GM18508 (cell line): ENCODE measurements at regions not wholly inside any gene's neighbourhood (a gene's known extent, or its start where the extent isn't known, plus 50 kb on each side); places are given as distances from the start of the nearest gene placed in this dataset.
"Not testable (repeated sequence)": the region's sequence is repeated elsewhere in the genome, so short reads cannot be mapped to it uniquely, and the experiment has no call there.

Experiments used
- ATAC-seq: cut with Tn5 transposase; IDR thresholded peaks from one replicate; pipeline ENCODE4 v1.9.1; 2021; ENCODE audit warnings: moderate number of reproducible peaks; ENCODE audit not compliant: insufficient read depth, unreplicated experiment

DNA sequence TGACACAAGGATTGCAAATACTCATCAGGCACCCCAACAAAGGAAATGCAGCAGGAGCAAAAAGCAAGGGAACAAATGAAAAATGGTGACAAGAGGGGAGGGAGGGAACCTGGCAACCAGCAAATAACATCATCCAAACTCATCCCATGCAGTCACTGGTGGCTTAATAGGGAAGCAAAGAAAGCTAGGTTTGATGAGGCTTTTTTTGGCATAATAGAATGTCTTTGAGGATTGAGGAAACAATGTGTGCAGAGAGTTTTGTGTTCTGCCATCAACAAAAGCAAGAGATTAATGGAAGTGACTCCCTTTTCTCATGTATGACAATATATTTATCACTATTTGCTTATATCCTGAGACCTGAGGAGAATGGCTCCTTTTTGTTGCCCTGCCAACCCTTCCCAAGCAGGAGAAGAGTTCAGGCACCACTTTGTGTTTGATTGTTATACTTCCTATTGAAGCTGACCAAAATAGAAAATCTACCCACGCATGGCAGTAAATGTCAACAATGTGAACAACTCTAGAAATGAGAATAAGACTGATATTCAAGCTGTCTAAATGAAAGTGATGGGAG, 375.7 kb downstream of the CAAP1 start:
- ATAC-seq = no peak

- no peak for ATAC-seq
These were observed 378.9 kb downstream of the CAAP1 start for GRCh38 chr9:26513730-26514129.

DNA sequence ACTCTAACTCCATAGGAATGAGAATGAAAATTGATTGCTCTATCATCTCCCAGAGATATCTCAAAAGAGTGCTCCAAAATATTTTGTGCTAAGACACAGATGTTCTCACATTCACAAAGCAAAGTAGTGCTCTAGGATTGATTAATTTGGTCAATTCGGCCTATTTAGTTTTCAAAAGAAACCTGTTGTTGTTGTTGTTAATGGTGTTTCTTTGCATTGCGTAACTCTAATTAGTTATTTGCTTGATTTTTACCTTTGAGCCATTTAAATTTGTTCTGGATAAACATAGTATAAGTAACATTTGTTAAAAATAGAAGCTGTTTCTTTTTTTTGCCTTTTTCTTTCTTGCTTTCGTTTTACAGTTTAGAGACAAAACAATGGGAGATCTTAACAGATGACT, 382.5 kb downstream of the CAAP1 start:
- no peak for ATAC-seq

DNA sequence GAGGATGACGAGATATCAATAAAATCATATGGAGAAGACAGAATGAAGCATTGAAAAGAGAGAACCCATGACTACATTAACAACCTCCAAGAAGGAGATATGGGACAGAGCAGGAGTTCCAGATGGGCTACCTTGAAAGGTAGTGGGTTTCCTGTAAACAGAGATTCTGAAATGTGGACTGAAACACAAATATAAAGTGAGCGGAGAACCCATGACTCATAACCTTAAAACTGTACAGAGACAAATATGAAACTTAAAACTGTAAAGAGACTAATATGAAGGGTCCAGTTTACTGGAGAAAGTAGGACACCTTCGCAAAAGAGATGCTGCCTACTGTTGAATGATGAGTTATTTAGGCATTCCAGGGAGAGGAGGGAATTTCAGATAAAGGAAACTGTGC, 383.7 kb downstream of the CAAP1 start:
- ATAC-seq = no peak

- ATAC-seq = no peak
These were observed 388.5 kb downstream of the CAAP1 start for GRCh38 chr9:26504057-26504456.

DNA sequence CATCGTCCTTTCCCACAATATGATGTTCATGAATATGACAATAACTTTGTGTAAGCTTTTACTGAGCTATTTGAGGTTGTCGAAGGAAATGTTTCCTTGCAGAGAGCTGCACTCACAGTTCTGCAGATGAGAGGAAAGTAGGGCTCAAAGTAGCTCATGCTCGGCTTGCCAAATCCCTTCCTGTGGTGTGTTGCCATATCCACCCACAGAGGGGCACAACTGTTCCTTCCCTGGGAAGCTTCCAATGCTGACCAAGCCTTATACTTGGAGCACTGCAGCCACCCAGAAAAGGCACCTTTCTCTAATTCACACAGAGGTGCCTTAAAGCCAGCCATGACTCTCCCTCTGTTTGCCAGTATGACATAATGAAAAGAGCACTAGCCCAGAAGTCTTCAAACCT, 390.3 kb downstream of the CAAP1 start:
- no peak for ATAC-seq

DNA sequence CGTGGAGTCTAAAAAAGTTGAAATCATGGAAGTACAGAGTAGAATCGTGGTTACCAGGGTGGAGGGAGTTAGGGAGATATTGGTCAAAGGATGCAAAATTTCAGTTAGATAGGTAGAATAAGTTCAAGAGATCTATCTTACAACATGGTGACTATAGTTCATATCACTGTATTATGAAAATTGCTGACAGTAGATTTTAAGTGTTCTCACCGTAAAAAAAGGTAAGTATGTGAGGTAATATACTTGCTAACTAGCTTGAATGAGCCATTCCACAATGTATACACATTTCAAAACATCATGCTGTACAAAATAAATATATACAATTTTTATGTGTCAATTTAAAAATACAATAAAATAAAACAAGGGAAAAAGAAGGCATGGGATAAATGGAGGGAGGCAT, 392.1 kb downstream of the CAAP1 start:
- no peak for ATAC-seq

GRCh38 chr9:26492608-26493521, 399.7 kb downstream of the CAAP1 start:
- ATAC-seq = not testable (repeated sequence)

DNA sequence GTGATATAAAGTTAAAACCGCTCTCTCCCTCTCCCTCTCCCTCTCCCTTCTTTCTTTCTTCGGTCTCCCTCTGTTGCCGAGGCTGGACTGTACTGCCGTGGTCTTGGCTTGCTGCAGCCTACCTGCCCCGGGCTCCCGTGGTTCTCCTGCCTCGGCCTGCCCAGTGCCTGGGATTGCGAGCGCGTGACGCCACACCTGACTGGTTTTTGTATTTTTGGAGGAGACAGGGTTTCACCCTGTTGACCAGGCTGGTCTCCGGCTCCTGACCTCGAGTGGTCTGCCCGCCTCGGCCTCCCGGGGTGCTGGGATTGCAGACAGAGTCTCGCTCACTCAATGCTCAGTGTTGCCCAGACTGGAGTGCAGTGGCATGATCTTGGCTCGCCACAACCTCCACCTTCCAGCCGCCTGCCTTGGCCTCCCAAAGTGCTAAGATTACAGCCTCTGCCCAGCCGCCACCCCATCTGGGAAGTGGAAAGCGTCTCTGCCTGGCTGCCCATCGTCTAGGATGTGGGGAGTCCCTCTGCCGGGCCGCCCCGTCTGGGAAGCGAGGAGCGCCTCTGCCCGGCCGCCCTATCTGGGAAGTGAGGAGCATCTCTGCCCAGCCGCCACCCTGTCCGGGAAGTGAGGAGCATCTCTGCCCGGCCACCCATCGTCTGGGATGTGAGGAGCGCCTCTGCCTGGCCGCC, 400.5 kb downstream of the CAAP1 start:
- not testable (repeated sequence) for ATAC-seq

DNA sequence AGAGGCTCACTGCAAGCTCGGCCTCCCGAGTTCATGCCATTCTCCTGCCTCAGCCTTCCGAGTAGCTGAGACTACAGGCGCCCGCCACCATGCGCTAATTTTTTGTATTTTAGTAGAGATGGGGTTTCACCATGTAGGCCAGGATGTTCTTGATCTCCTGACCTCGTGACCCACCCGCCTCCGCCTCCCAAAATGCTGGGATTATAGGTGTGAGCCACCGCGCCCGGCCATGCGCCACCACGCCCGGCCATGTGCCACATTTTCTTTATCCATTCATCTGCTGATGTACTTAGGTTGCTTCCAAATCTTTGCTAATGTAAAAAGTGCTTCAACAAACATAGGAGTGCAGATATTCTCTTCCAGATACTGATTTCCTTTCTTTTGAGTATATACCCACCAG, 408.6 kb downstream of the CAAP1 start:
- no peak for ATAC-seq

DNA sequence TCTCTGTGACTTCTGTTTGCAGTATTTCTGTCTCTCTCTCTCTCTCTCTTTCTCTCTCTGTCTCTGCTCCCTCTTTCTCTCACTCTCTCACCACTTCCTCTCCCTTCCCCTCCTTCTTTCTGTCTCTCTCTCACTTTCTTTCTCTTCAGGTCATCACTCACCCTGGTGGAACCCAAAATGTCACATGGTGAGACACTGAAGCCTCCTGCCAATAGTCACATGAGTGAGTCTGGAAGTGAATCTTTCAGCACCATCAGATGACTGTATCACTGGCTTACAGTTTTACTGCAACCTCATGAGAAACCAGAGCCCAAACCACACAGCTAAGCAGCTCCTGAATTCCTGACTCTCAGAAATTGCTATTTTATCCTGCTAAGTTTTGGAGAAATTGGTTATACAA, 414.6 kb downstream of the CAAP1 start:
- no peak for ATAC-seq

- no peak for ATAC-seq
These were observed 421.3 kb downstream of the CAAP1 start for GRCh38 chr9:26471261-26471660.

GRCh38 chr9:26470284-26470683, 422.3 kb downstream of the CAAP1 start:
- no peak for ATAC-seq

DNA sequence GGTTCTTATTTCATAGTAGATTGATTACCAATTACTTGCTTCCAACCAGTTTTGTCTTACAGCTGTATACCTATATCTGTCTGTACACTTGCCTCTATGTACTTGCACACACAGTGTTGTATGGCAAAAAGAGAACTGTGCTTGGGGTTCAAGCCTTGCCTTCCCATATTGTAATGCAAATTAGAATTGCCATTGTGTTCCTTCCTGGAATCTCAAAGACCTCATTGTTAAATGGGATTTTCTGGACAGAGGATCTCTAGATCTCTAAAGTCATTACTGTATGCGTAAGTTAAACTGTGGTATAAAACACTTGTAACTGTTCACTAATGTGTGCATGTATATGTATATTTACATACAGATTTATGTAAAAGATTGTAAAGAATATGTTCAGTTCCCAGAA, 428.8 kb downstream of the CAAP1 start:
- ATAC-seq = no peak

GRCh38 chr9:26462751-26463150, 429.9 kb downstream of the CAAP1 start:
- ATAC-seq = no peak

DNA sequence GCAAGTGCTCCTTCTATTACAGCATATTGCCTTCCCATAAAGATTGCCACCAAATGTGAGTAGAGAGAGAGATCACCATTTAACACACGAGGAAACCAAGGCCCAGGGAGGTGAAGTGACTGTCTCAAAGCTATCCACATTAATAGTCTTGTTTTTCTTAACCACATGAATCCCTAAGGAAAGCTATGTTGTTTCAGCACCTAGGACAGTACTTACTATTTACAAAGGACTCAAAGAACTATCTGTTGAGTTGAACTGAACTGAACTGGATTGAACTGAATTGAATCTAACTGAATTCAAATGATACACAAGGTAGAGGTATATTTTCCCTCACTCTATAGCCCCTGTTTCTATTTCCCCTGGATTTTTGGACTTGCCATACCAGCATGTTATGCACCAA, 430.4 kb downstream of the CAAP1 start:
- ATAC-seq = no peak

DNA sequence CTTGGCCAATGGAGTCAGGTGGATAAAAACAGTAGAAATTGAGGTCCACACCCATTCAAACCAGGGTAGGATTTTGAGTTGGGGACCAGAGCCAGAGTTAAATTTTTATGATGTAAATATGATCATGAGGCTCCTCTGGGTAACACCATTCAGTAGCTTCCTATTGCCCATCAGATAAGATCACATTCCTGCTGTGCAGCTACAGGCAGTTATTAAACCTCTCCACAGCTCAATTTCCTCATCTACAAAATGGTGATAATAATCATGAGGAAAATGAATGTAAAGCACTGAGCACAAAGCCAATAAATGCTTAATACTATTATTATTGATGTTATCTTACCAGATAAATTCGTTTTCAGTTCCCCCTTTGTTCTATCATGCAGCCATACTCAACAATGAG, 432.0 kb downstream of the CAAP1 start:
- ATAC-seq = no peak

DNA sequence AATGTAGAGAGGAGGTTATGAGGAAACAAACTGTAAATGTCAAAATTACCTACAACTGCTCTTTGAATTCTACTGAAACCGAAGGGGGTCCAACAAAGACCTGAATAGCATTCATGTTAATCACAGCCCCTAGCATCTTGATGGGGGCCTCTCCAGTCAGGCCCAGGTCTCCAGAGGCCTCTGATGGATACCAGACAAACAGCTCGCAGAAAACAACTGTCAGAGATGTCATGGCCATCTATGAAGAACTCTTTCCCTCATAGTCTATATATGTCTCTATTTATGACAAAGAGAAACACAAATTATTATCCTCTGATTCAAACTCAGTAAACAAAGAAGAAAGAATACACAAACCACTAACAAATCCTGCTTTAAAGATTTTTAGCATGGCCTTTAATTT, 432.6 kb downstream of the CAAP1 start:
- ATAC-seq = no peak

- no peak for ATAC-seq
These were observed 434.5 kb downstream of the CAAP1 start for GRCh38 chr9:26458054-26458453.

DNA sequence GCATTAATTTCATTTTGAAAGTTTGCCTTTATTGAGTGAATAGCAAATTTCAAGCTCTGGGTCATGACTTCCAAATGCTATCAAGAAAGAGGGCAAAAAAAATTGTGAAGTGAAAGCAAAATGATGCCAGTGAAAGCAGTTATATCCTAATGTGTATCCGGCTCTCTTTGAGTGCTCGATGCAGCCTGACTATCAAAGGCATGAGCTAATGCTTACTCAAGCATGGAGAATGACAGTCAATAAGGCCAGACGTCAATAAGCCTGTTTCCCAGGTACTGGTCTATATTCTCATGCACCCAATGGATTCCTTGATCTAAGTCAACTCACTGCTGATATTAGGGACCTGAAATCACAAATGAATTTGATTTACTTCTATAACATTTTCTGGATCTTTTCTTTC, 435.5 kb downstream of the CAAP1 start:
- no peak for ATAC-seq

DNA sequence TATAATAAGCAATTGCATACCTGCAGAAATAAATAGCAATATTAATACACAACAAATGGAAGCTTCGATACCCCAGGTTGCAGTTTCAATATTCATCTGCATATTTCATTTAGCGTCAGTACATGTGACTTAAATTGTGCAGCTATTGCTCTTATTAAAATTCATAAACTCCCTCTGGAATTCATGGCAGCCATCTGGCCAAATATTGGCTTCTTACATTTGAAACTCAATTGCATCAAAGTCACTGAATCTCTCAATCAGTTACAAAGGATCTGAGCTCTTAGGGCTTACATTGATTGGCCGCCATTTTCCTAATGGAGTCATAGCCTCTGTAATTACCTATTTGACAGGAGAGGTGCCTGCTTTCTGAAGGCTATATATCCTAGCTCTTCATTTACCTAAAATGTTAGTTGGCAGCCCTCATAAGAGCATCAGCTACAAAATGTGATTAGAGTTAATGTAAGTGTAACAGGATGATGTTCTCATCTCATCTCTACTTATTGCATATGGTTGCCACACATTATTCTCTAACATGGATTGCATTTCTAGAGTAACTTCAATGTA, 453.5 kb downstream of the CAAP1 start:
- no peak for ATAC-seq
